T47D (cell line): ENCODE measurements at regions not wholly inside any gene's neighbourhood (a gene's known extent, or its start where the extent isn't known, plus 50 kb on each side); places are given as distances from the start of the nearest gene placed in this dataset.
"Not testable (repeated sequence)": the region's sequence is repeated elsewhere in the genome, so short reads cannot be mapped to it uniquely, and the experiment has no call there.

Experiments used
- DNase-seq, 2 experiments: peaks; one replicate each; pipeline versions ENCODE4 v3.0.0 to v3.0.0-alpha.2; 2011 to 2012; ENCODE audit warnings: low read depth in 1 of 2, low spot score in 1 of 2
- JUND ChIP-seq: IDR thresholded peaks from 2 replicates; pipeline ENCODE4 v1.6.1; 2012; ENCODE audit warnings: low read depth
- in situ Hi-C: cut with HindIII; loops from 2 replicates; pipeline ENCODE4 v1.10.0; 2016; ENCODE audit warnings: low sequenced_read_pairs, low pct_unique_long_range_greater_than_20kb

DNA sequence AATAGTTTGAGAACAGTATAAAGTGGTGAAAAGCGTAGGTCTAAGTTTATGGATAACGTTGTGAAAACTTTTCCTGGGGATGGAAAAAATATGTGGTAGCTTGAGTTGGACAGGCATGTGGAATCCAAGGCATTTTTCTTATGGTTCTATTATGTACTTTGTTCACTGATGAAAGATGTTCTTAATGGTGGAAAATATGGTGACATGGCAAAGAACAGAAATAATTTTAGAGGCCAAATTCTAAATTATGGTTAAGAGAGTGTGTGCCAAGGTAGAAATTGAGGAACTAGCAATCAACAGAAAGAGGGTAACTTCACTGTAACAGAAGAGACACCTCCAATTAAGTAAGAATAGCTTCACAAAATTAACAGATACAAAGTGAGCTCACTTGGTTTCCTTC lies 427.8 kb downstream of the SLC6A15 start:
- no peak for DNase-seq
- no peak for TF ChIP-seq JUND
- in situ Hi-C loops: no loop called here

DNA sequence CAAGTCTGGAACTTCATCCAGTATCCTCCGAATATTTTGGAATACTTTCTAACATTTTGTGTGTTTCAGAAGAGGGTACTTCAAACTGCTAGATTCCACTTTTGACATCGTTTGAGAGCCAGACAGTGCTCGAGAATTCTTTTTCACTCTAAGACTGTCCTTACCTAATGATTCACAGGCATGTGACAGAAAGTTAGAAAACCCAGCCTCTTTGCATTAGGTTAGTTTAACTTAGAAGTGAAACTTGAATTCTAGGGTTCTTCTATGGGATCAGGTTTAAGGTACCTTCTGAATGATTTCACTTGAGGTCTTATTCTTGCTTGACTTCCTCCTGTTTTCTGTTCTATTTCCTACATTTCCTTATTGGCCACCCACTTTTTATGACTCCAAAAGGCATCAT lies 431.8 kb downstream of the SLC6A15 start:
- in situ Hi-C loops: no loop called here
- TF ChIP-seq JUND: no peak
- DNase-seq: no peak

DNA sequence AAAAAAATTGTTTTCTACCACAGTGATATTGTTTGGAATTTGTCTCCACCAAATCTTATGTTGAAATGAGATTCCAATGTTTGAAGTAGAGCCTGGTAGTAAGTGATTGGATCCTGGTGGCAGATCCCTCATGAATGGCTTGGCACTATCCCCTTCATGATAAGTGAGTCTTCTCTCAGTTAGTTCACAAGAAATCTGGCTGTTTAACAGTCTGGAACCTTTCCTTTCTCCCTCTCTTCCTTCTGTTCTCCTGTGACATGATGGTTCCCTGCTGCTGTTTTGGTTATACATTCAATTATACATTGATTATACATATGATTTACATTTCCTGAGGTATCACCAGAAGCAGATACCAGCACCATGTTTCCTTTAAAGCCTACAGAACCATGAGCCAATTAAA lies 442.2 kb downstream of the SLC6A15 start:
- no peak for TF ChIP-seq JUND
- in situ Hi-C loops: no loop called here
- no peak for DNase-seq

DNA sequence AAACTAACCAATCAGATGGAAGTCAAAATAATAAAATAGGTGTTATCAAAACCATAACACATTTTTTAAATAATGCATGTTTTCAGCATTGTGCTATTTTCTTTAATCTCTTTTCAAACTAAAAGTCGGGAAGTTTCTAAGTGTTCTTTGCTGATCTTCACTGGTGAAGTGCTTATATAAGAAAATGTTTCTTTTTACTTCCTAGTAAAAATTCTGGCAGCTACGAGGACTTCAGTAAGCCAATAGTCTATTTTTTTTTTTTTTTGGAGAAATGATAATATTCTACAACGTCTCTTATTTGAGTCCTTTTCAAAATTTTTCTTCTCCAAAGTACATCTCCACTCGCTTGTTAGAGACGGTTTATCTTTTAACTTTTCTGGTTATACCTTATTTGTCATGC lies 448.0 kb downstream of the SLC6A15 start:
- in situ Hi-C loops: no loop called here
- no peak for DNase-seq
- no peak for TF ChIP-seq JUND

DNA sequence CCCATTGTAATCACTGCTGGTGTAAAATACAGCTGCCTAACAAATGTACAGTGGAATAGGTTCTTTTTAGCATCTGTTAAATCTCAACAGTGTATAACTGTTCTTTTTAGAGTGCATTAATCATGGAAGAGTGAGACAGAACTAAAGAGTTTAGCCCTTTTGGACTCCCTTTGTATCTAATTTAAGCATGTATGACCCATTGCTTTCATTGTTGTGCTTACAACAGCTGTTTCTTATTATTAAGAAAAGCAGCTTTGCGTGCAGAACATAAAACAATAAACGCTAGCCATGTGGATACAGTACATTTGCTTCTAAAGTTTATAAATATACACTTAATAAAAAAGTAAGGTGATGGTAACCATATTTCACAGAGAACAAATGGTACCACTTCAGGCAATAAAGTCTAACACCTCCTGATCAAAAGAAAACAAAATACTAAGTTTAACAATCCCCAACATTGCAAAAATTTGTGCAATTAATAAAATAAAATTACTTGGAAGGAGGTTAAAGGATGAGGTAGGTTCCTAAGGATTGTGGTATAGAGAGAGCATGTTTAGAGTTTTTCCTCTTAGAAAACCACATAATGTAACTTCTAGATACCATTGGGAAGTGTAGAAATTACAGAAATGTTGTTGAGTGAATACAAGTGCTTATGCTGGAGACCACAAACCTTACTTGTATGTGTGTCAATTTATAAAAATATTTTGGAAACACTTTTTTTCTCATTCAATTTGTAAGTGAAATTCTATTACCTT lies 448.7 kb downstream of the SLC6A15 start:
- in situ Hi-C loops: no loop called here
- no peak for DNase-seq
- no peak for TF ChIP-seq JUND

DNA sequence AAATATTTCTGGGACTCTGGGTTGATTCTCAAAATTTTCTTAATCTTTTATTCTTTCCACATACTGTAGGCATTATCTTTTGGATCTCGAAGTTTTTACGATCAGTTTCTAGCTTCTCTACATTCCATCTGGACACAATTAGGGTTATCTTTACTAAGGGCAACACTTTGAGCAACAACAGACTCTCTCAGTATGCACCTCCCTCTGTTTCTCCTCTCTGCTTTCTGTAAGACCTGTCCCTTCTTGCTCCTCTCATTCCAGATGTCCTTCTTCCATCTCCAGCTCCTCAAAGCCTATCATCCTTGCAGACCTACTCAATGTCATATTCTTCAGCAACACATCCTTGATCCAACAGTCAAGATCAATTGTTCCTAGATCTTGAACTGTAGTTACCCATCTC lies 457.0 kb downstream of the SLC6A15 start:
- in situ Hi-C loops: no loop called here
- DNase-seq: no peak
- no peak for TF ChIP-seq JUND

DNA sequence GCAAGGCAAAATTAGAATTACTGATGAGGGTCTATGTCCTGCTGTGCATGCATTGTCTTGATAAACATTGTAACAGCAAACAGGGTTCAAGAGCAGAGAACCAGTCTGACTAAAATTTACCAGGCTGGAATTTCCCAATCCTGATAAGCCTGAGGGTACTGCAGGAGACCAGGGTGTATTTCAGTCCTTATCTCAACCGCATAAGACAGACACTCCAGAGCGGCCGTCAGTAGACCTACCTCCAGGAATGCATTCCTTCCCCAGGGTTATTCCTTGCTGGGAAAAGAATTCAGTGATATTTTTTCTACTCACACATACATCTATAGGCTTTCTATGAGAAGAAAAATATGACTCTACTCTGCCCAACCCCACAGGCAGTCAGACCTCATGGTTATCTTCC lies 466.1 kb downstream of the SLC6A15 start:
- in situ Hi-C loops, DNase-seq: not testable (repeated sequence)

DNA sequence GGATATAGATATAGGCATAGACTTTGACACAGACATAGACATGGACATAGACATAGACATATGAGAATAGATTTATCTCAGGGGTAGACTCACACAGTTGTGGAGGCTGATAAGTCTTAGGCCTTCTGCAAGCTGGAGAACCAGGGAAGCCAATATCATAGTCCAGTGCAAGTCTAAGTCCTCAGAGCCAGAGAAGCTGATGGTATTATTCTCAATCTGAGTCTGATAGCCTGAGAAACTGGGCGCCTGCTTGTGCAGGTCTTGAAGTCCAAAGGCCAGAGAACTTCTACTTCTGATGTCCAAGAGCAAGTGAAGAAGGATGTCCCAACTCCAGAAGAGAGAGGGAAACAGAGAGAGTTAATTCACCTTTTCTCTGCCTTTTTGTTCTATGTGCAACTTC lies 476.5 kb downstream of the SLC6A15 start:
- no peak for TF ChIP-seq JUND
- no peak for DNase-seq
- in situ Hi-C loops: no loop called here

DNA sequence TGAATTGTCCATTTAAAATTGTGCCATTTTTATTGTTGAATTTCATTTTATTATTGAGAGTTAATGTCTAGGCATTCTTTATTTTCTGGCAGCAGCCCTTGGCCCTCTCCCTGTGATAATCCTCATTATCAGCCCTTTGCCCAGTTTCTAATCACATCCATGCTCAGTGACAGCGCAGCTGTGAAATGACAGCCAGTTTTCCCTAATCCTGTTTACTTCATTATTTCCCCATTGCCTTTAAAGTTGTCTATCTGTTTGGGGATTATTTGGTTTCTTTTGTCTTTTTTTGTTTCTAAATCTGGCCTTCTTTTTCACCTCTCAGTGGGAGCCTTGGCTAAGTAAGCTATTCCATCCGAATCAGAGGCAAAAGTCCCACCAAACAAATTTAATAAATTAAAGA lies 476.9 kb downstream of the SLC6A15 start:
- DNase-seq: no peak
- in situ Hi-C loops: no loop called here
- no peak for TF ChIP-seq JUND

DNA sequence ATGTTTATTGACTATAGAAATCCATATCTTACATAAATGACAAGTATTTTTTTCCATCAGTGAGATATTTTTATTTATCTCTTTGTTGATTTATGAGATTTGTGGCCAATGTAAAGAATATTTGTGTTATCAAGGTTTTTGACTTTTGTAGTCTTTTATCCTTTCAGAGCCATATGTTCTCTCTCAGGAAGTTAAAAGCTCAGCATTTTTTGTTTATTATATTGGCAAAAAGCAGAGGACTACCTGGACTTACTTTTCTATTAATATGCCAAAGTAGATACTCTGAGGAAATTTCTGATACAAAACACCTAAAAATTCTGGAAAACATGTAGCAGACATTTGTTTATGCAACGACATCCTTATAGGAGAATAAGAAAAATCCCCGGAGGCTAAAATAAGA lies 490.3 kb downstream of the SLC6A15 start:
- in situ Hi-C loops: no loop called here
- no peak for TF ChIP-seq JUND

DNA sequence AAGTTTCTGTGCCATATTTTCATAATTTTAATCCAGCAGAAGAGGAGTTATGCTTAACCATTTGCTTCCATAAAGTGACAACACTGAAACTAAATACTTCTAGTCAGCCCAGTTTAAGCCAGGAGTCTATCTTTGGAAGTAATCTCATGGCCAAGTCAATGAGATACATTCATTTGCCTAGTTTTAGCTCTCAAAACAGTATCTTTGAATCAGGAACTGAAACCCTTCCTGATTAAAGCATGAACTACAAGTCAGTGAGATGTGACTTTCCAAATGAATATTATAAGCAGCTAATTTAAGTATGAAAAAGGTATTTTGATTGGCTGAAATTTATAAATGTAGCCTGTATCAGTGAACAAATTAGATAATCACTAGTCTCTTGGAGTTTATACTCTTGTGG lies 491.5 kb downstream of the SLC6A15 start:
- TF ChIP-seq JUND: no peak
- in situ Hi-C loops: no loop called here
- no peak for DNase-seq

More for the DNA sequence above, 490.3 kb downstream of the SLC6A15 start:
- DNase-seq: no peak

DNA sequence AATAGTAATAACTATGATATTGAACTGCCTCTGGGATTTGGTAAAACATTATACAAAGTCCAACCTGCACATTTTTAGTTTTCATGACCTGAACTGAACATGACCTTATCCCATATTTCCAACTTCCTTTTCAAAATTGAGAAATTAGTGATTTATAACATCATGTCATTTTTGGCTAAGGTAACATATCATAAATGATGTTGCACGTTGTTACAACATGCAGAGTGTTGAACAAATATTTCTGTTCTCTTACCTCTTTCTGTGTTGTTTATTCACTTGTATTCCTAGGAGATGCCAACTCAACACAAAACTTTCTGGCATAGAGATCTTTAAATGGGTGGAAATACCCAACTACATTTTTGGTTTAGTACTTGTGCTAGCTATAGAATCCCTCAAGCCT lies 496.0 kb downstream of the SLC6A15 start:
- no peak for TF ChIP-seq JUND
- in situ Hi-C loops: no loop called here
- no peak for DNase-seq

DNA sequence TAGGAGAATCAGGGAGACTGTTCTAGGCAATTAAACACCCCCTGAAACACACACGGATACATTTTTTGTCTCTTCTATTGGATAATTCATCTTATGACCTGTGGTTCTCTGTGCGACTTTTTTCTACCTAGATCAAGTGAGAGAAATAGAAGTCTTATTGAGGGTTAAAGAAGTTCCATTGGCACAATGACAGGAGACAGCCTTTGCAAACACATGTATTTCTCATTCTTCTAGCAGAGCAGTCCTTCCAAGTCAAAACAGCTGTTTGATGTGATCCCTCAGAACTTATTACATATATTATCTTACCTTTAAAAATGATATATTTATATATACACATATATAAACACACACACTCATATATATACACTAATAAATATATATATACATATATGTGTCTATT lies 496.7 kb downstream of the SLC6A15 start:
- TF ChIP-seq JUND: no peak
- DNase-seq: no peak
- in situ Hi-C loops: no loop called here

DNA sequence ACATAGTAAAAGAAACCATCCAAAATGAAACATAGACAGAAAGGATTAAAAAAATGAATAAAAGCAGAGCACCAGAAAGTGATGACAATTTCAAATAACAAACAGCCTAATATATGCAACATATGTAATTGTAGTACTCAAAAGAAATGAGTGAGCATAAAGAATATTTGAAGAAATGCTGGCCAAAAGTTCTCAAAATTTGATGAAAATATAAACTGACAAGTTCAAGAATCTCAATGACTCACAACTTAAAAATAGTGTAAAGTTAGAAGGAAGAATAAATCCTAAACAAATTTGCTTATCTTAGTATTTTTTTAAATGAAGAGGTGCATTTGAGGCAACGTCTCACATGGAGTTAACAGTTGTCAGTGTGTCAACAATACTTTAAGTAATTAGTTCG lies 498.9 kb downstream of the SLC6A15 start:
- in situ Hi-C loops: no loop called here
- no peak for TF ChIP-seq JUND
- DNase-seq: no peak

DNA sequence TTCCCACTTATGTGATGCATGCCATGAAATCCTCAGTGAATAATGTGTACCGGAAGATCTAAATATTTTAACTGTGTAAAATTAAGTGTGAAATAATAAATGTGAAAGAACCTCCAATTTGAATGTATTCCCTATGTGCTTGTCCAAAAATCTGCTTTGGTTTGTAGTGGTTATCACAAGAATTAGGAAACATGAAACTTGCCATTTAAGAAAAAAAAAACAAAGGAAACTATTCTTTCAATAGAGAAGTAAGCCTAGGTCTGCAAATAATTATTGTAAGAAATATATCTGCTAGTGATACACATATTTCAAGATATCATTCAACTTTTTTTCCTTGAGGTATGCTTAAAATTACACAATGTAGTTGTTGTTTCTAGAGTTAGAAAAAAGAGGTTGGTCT lies 500.4 kb downstream of the SLC6A15 start:
- no peak for DNase-seq
- in situ Hi-C loops: no loop called here
- no peak for TF ChIP-seq JUND
